Ovary (tissue), 7 donors: ENCODE measurements at regions not wholly inside any gene's neighbourhood (a gene's known extent, or its start where the extent isn't known, plus 50 kb on each side); places are given as distances from the start of the nearest gene placed in this dataset.
A peak's percentile ranks its signal among the peaks of the same experiment; 100 is the strongest.

Experiments
- DNase-seq, 5 donors: peaks; one replicate each; pipeline ENCODE4 v3.0.0-alpha.2; 2019 to 2020
- H3K27ac ChIP-seq, 2 donors: fragments of 200-600 bp; one replicate each; pipeline versions ENCODE4 v1.5.1 to v1.8.0; 2019 to 2022
- H3K27me3 ChIP-seq: fragments of 200-600 bp; one replicate; pipeline ENCODE4 v1.8.0; 2022
- H3K36me3 ChIP-seq: fragments of 200-600 bp; sonication (generic); one replicate; pipeline ENCODE4 v1.5.1; 2019
- H3K4me1 ChIP-seq: one replicate; pipeline ENCODE4 v1.8.1; 2013; ENCODE audit warnings: mild to moderate bottlenecking, moderate library complexity; ENCODE audit not compliant: insufficient read depth
- H3K4me3 ChIP-seq: fragments of 200-600 bp; sonication (generic); one replicate; pipeline ENCODE4 v1.5.1; 2017
- H3K9me3 ChIP-seq, 2 donors: fragments of 200-600 bp in 1 of 2; sonication (generic) in 1 of 2; one replicate each; pipeline versions ENCODE4 v1.5.1 to v1.8.1; 2013 to 2019; ENCODE audit warnings: mild to moderate bottlenecking in 1 of 2, moderate library complexity in 1 of 2
- EP300 ChIP-seq: sonication (generic); formaldehyde crosslinking; IDR thresholded peaks from one replicate; pipeline ENCODE4 v1.6.1; 2017; ENCODE audit warnings: antibody characterized with exemption
- POLR2A ChIP-seq: fragments of 450-650 bp; IDR thresholded peaks from one replicate; pipeline ENCODE4 v1.6.1; 2017; ENCODE audit warnings: antibody characterized with exemption, mild to moderate bottlenecking, moderate library complexity
- WGBS, 3 donors: extraction: QIAGEN DNeasy Blood & Tissue Kit in 1 of 3; methylation state at CpG; one replicate each; pipeline versions ENCODE4 v1.1.5 to v1.1.7; 2013 to 2017; 5-methylcytosine and 5-hydroxymethylcytosine counted together
- intact Hi-C, 4 donors: fragments of 100-400 bp; cut with DNase I; formaldehyde crosslinking; loops; one replicate each; pipeline versions ENCODE4 v1.11.0 to v1.15.1; 2022 to 2023
- TF ChIP-seq, protein P1 (sequence below), 3 donors: fragments of 450-650 bp in 2 of 3; fragments of 200-600 bp in 1 of 3; IDR thresholded peaks; one replicate each; pipeline versions ENCODE4 v1.5.1 to v1.8.0; 2016 to 2022; ENCODE audit warnings: antibody characterized with exemption in 3 of 3, mild to moderate bottlenecking in 1 of 3
- donor health status: DM: no; HTN: no; CAD: no; lungs with moderate emphysema.
- donor health status: DM: no; HTN: no; CAD: no.
- donor health status: Bipolar disorder and iron deficiency.
- donor health status: DM: no; HTN: no; CAD: no.
- donor health status: DM: yes; HTN: yes; CAD: no.

DNA sequence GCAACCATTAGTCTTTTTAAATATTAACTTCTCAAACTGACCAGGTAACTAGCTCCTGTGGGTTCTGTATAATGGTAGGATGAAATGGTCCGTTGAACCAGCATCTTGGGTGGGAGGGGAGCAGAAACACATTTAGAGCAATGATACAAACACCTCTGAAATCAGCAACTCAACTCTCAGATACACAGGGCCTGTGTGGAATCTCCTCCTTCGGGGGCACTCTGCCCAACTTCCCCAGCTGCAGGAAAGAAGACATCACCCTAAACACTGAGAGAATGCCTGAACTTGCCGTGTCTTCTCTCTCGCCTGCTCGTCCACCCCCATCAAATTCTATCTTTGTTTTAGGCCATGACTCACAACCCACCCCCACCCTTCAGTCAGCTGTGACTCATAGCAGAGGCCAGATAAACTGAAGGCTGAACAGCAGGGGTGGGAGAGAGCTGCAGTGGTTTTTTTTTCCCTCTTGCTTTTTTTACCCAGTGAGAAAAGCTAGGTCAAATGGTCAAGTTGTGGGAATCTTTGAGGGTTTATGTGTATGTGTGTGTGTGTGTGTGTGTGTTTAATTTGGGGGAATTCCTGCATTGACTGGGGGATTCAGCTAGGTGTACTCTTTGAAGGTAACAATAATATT lies 593.4 kb upstream of the JAG1 start:
- peak; percentile 40 to 74 (median 58) for DNase-seq

DNA sequence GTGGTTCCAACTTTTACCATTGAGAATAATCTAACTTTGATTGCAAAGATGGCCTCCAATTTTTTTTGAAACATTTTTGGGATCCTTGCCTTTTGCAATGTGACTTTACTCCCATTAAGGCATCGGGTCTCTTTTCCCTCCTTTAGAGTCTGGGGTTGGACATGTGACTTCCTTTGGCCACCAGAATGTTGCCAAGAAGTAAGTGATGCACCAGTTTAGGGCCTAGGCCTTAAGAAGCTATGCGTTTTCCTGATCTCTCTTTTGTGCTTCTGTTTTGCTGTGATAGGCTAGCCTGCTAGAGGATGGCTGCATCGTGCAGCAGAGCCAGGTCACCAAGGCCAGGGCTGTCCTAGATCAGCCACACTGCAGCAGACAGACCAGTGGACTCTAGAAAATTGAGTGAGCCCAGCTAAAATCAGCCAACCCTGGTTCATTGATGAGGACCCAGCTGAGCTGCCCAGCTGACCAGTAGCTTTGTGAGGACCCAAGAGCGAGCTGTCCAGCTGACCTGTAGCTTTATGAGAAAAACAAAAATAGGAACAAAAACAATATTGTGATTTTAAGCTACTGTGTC lies 594.0 kb upstream of the JAG1 start:
- intact Hi-C loops, result no loop called here
- no peak for TF ChIP-seq POLR2A
- TF ChIP-seq EP300, result no peak
- TF ChIP-seq, protein P1, sequence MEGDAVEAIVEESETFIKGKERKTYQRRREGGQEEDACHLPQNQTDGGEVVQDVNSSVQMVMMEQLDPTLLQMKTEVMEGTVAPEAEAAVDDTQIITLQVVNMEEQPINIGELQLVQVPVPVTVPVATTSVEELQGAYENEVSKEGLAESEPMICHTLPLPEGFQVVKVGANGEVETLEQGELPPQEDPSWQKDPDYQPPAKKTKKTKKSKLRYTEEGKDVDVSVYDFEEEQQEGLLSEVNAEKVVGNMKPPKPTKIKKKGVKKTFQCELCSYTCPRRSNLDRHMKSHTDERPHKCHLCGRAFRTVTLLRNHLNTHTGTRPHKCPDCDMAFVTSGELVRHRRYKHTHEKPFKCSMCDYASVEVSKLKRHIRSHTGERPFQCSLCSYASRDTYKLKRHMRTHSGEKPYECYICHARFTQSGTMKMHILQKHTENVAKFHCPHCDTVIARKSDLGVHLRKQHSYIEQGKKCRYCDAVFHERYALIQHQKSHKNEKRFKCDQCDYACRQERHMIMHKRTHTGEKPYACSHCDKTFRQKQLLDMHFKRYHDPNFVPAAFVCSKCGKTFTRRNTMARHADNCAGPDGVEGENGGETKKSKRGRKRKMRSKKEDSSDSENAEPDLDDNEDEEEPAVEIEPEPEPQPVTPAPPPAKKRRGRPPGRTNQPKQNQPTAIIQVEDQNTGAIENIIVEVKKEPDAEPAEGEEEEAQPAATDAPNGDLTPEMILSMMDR (IDR thresholded peaks at IDR 0.05), result no peak
- no peak for DNase-seq

More for the DNA sequence above, 593.4 kb upstream of the JAG1 start:
- no peaks in the 10 kb centered on the region for H3K27me3 ChIP-seq
- H3K9me3 ChIP-seq, result no peaks in the 10 kb centered on the region
- H3K36me3 ChIP-seq, result no peaks in the 10 kb centered on the region
- TF ChIP-seq, protein P1 (IDR thresholded peaks at IDR 0.05), result no peak
- intact Hi-C loops, result no loop called here
- peaks cover 7% of the 10 kb centered on the region for H3K4me1 ChIP-seq
- WGBS, 3 donors, result 7 to 11% (median 10%) methylated on average over 5 of the region's 5 CpGs
- no peak overlapping the region for H3K27ac ChIP-seq
- no peak overlapping the region for H3K4me3 ChIP-seq

GRCh38 chr20:11270566-11270965 lies 596.8 kb upstream of the JAG1 start:
- DNase-seq, result no peak
- H3K27me3 ChIP-seq, result no peaks in the 10 kb centered on the region
- H3K36me3 ChIP-seq, result no peaks in the 10 kb centered on the region
- TF ChIP-seq, protein P1 (IDR thresholded peaks at IDR 0.05), result no peak
- TF ChIP-seq EP300 (no peak), POLR2A (no peak)
- H3K9me3 ChIP-seq, result no peaks in the 10 kb centered on the region
- intact Hi-C loops, result loop anchor here in 2 of 4 donors (5.0 kb wide), 2 partner anchors 598 to 713 kb away; partner anchors contain the start of gene JAG1 (in 1 of the 2)
- H3K27ac ChIP-seq, result no peak overlapping the region
- 89 to 94% (median 91%) methylated on average over 5 of the region's 5 CpGs for WGBS, 3 donors
- H3K4me3 ChIP-seq, result no peak overlapping the region
- H3K4me1 ChIP-seq, result peaks cover 7% of the 10 kb centered on the region

More for the DNA sequence above, 594.0 kb upstream of the JAG1 start:
- Histone ChIP-seq H3K27ac (no peak overlapping the region), H3K27me3 (no peaks in the 10 kb centered on the region), H3K4me3 (no peak overlapping the region), H3K36me3 (no peaks in the 10 kb centered on the region), H3K4me1 (peaks cover 7% of the 10 kb centered on the region), H3K9me3 (no peaks in the 10 kb centered on the region)
- WGBS, 3 donors, result 50 to 52% (median 51%) methylated on average over 4 of the region's 4 CpGs

DNA sequence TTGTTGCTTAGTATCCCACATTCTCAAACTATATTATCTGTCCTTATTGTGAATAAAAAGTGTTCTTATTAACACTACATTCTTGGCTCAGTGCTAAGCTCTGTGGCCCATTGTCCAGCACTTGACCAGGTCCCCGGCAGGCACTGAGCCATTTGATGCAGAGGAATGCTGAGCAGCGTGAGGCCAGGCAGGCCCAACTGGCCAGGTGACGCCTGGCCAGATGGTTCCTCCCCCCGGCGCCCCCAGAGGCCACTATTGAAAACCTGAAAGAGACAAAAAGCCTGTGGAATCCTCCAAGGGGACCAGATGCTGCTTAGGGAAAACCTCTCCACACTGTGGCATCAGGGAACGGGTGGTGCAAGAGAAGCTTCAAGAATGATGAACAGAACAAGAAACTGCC lies 597.5 kb upstream of the JAG1 start:
- Histone ChIP-seq H3K4me1 (peaks cover 7% of the 10 kb centered on the region), H3K4me3 (no peak overlapping the region), H3K36me3 (no peaks in the 10 kb centered on the region), H3K9me3 (no peaks in the 10 kb centered on the region), H3K27me3 (no peaks in the 10 kb centered on the region), H3K27ac (no peak overlapping the region)
- DNase-seq, result no peak
- TF ChIP-seq POLR2A, result no peak
- no peak for TF ChIP-seq EP300
- TF ChIP-seq, protein P1 (IDR thresholded peaks at IDR 0.05), result no peak
- intact Hi-C loops, result loop anchor here in 2 of 4 donors (5.0 kb wide), 2 partner anchors 599 to 714 kb away; partner anchors contain the start of gene JAG1 (in 1 of the 2)
- WGBS, 3 donors, result 71 to 84% (median 78%) methylated on average over 6 of the region's 6 CpGs
